22Rv1 (cell line): ENCODE measurements at regions not wholly inside any gene's neighbourhood (a gene's known extent, or its start where the extent isn't known, plus 50 kb on each side); places are given as distances from the start of the nearest gene placed in this dataset.

Experiments
- CTCF ChIP-seq: fragments of 450-650 bp; IDR thresholded peaks from 2 replicates; pipeline ENCODE4 v1.5.1; 2017; ENCODE audit warnings: mild to moderate bottlenecking
- ZFX ChIP-seq: fragments of 450-650 bp; IDR thresholded peaks from 2 replicates; pipeline ENCODE4 v1.6.1; 2017; ENCODE audit warnings: antibody characterized with exemption, borderline replicate concordance

GRCh38 chr4:44842531-44842930, 116.2 kb upstream of the GNPDA2 start:
- no peak for TF ChIP-seq CTCF
- TF ChIP-seq ZFX: no peak
